ENCODE measurements at regions not wholly inside any gene's neighbourhood (a gene's known extent, or its start where the extent isn't known, plus 50 kb on each side); places are given as distances from the start of the nearest gene placed in this dataset.

DNA sequence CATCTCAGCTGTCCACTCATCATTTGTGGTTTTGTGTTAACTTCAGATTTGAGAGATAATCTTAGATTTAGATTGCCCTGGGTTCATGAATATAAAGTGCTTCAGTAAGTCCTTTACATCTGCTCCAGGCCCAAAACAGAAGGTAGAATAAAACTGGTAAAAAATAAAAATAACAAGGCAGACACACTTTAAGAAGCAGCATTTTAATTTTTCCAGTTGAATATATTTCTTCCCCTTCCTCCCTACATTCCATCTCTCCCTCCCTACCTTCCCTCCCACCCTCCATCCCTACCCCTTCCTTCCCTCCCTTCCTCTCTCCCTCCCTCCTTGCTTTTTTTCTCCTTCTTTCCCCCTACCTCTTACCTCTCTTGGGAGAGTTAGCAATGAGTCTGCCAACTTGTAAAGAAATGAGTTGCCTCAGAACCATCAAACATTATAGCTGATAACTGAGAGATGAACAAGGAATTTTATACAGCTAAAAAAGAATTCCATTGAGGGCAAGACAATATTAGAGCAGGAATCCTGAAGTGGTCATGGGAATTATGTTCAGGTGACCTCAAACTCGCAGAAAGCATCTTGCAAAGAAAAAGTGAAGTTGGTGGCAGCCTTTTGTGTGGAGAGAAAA, 145.0 kb upstream of the SOX4 start:
- TF ChIP-seq CTCF (IDR thresholded peaks at IDR 0.05) (no peak), POLR2A (IDR thresholded peaks at IDR 0.05) (no peak), POLR2AphosphoS5 (IDR thresholded peaks at IDR 0.05) (no peak), EP300 (IDR thresholded peaks at IDR 0.05) (no peak)
